ENCODE measurements at regions not wholly inside any gene's neighbourhood (a gene's known extent, or its start where the extent isn't known, plus 50 kb on each side); places are given as distances from the start of the nearest gene placed in this dataset.

- TF ChIP-seq CTCF (IDR thresholded peaks at IDR 0.05) = no peak
- no peaks in the 10 kb centered on the region for H3K4me1 ChIP-seq
Observed at GRCh38 chrX:476724-477075, 90.0 kb upstream of the PPP2R3B start.

GRCh38 chrX:477441-478012 is 90.8 kb upstream of the PPP2R3B start:
- no peaks in the 10 kb centered on the region for H3K27me3 ChIP-seq (ENCODE audit: control insufficient read depth, insufficient read depth, low read length)
- TF ChIP-seq CTCF (IDR thresholded peaks at IDR 0.05) = no peak

More at GRCh38 chrX:476724-477075, 90.0 kb upstream of the PPP2R3B start:
- Histone ChIP-seq H3K27me3 (ENCODE audit: control insufficient read depth, insufficient read depth, low read length) (no peaks in the 10 kb centered on the region), H3K9ac (no peak overlapping the region), H2AFZ (no peak overlapping the region), H3K9me3 (ENCODE audit: control insufficient read depth, low read length) (no peaks in the 10 kb centered on the region), H3K27ac (no peak overlapping the region), H3K36me3 (ENCODE audit: control insufficient read depth, insufficient read depth, low read length) (no peaks in the 10 kb centered on the region), H3K4me3 (ENCODE audit: low read depth, low read length) (no peak overlapping the region), H3K4me2 (ENCODE audit: low read length) (no peak overlapping the region), H3K79me2 (no peaks in the 10 kb centered on the region)

GRCh38 chrX:479273-479981 is 92.7 kb upstream of the PPP2R3B start:
- Histone ChIP-seq H3K9me3 (ENCODE audit: control insufficient read depth, low read length) (no peaks in the 10 kb centered on the region), H3K79me2 (no peaks in the 10 kb centered on the region), H3K4me3 (ENCODE audit: low read depth, low read length) (no peak overlapping the region), H3K36me3 (ENCODE audit: control insufficient read depth, insufficient read depth, low read length) (no peaks in the 10 kb centered on the region), H3K27ac (no peak overlapping the region), H3K4me2 (ENCODE audit: low read length) (no peak overlapping the region), H3K4me1 (no peaks in the 10 kb centered on the region), H2AFZ (no peak overlapping the region), H3K9ac (no peak overlapping the region), H3K27me3 (ENCODE audit: control insufficient read depth, insufficient read depth, low read length) (no peaks in the 10 kb centered on the region)
- no peak for TF ChIP-seq CTCF (IDR thresholded peaks at IDR 0.05)

More at GRCh38 chrX:477441-478012, 90.8 kb upstream of the PPP2R3B start:
- Histone ChIP-seq H3K4me3 (ENCODE audit: low read depth, low read length) (no peak overlapping the region), H3K36me3 (ENCODE audit: control insufficient read depth, insufficient read depth, low read length) (no peaks in the 10 kb centered on the region), H3K4me2 (ENCODE audit: low read length) (no peak overlapping the region), H3K9ac (no peak overlapping the region), H3K4me1 (no peaks in the 10 kb centered on the region), H3K79me2 (no peaks in the 10 kb centered on the region), H3K27ac (no peak overlapping the region), H2AFZ (no peak overlapping the region), H3K9me3 (ENCODE audit: control insufficient read depth, low read length) (no peaks in the 10 kb centered on the region)

- no peaks in the 10 kb centered on the region for H3K79me2 ChIP-seq
- no peak overlapping the region for H3K4me2 ChIP-seq (ENCODE audit: low read length)
- H3K27ac ChIP-seq = no peak overlapping the region
- no peak overlapping the region for H3K4me3 ChIP-seq (ENCODE audit: low read depth, low read length)
- no peaks in the 10 kb centered on the region for H3K36me3 ChIP-seq (ENCODE audit: control insufficient read depth, insufficient read depth, low read length)
- TF ChIP-seq CTCF (IDR thresholded peaks at IDR 0.05) = no peak
- no peaks in the 10 kb centered on the region for H3K4me1 ChIP-seq
- H3K9me3 ChIP-seq (ENCODE audit: control insufficient read depth, low read length) = no peaks in the 10 kb centered on the region
- H3K9ac ChIP-seq = no peak overlapping the region
- H2AFZ ChIP-seq = no peak overlapping the region
- H3K27me3 ChIP-seq (ENCODE audit: control insufficient read depth, insufficient read depth, low read length) = no peaks in the 10 kb centered on the region
Observed at GRCh38 chrX:480861-481417, 94.2 kb upstream of the PPP2R3B start.
